Right lobe of liver (tissue), 6 donors: ENCODE measurements at regions not wholly inside any gene's neighbourhood (a gene's known extent, or its start where the extent isn't known, plus 50 kb on each side); places are given as distances from the start of the nearest gene placed in this dataset.

Experiments
- ATAC-seq, 4 donors: fragments of 200-7000 bp; cut with Tn5 transposase; one replicate each; pipeline ENCODE4 v1.9.1; 2020; ENCODE audit warnings: mild to moderate bottlenecking in 4 of 4, moderate library complexity in 4 of 4
- DNase-seq, 3 donors: peaks; one replicate each; pipeline ENCODE4 v3.0.0-alpha.2; 2020
- H3K27ac ChIP-seq, 3 donors: fragments of 200-600 bp; one replicate each; pipeline ENCODE4 v1.8.0; 2022
- H3K27me3 ChIP-seq, 2 donors: fragments of 200-600 bp; one replicate each; pipeline ENCODE4 v1.8.0; 2022
- H3K36me3 ChIP-seq, 4 donors: fragments of 200-600 bp; sonication (generic) in 1 of 4; one replicate each; pipeline versions ENCODE4 v1.5.1 to v1.8.0; 2017 to 2022; ENCODE audit warnings: control low read depth in 1 of 4
- H3K4me1 ChIP-seq, 4 donors: fragments of 200-600 bp; sonication (generic) in 1 of 4; one replicate each; pipeline versions ENCODE4 v1.5.1 to v1.8.0; 2017 to 2022; ENCODE audit warnings: control low read depth in 1 of 4
- H3K4me3 ChIP-seq, 3 donors: fragments of 200-600 bp; one replicate each; pipeline ENCODE4 v1.8.0; 2022
- H3K9me3 ChIP-seq, 4 donors: fragments of 200-600 bp; sonication (generic) in 1 of 4; one replicate each; pipeline versions ENCODE4 v1.5.1 to v1.8.0; 2017 to 2022; ENCODE audit warnings: control low read depth in 1 of 4
- CTCF ChIP-seq, 4 donors: fragments of 200-600 bp in 3 of 4; fragments of 450-650 bp in 1 of 4; IDR thresholded peaks; one replicate each; pipeline versions ENCODE4 v1.5.1 to v1.8.0; 2016 to 2022; ENCODE audit warnings: antibody characterized with exemption in 4 of 4, mild to moderate bottlenecking in 2 of 4
- POLR2A ChIP-seq: fragments of 450-650 bp; IDR thresholded peaks from one replicate; pipeline ENCODE4 v1.6.1; 2017; ENCODE audit warnings: antibody characterized with exemption, mild to moderate bottlenecking
- WGBS: methylation state at CpG from one replicate; pipeline ENCODE4 v1.1.6; 2018; ENCODE audit warnings: low coverage, low lambda C conversion rate; ENCODE audit not compliant: insufficient coverage; ENCODE audit errors: missing lambda C conversion rate; 5-methylcytosine and 5-hydroxymethylcytosine counted together
- intact Hi-C, 2 donors: fragments of 100-400 bp; cut with DNase I; formaldehyde crosslinking; loops; one replicate each; pipeline versions ENCODE4 v1.11.2 to v1.14.1; 2022
- donor health status: DM: no; HTN: yes; CAD: no.
- donor health status: DM: no; HTN: no; CAD: no.
- donor health status: DM: no; HTN: no; CAD: no.
- donor health status: DM: no; HTN: yes; CAD: no.
- donor health status: DM: no; HTN: yes; CAD: no.

DNA sequence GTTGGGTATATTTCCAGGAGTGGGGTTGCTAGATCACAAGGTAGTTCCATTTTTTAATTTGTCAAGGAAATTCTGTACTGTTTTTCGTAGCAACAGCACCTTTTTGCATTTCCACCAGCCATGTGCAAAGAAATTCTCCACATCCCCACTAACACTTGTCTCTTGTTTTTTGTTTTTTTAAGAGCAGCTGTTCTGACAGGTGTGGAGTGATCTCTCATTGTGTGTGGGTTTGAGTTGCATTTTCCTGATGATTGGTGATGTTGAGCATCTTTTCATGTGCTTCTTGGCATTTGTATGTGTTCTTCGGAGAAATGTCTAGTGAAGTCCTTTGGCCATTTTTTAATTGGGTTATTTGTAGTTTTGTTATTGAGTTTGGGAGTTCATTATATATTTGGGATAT lies 80.3 kb upstream of the PUDP start:
- Histone ChIP-seq H3K4me1 (no peaks in the 10 kb centered on the region), H3K27ac (no peak overlapping the region), H3K4me3 (no peak overlapping the region), H3K9me3 (no peaks in the 10 kb centered on the region), H3K27me3 (no peaks in the 10 kb centered on the region), H3K36me3 (no peaks in the 10 kb centered on the region)
- DNase-seq (no peak), ATAC-seq (no peak)
- WGBS, result 41% methylated on average over 2 of the region's 2 CpGs
- TF ChIP-seq CTCF (IDR thresholded peaks at IDR 0.05) (no peak), POLR2A (no peak)
- intact Hi-C loops, result no loop called here

GRCh38 chrX:7225338-7225737 lies 77.4 kb upstream of the PUDP start:
- intact Hi-C loops, result no loop called here

DNA sequence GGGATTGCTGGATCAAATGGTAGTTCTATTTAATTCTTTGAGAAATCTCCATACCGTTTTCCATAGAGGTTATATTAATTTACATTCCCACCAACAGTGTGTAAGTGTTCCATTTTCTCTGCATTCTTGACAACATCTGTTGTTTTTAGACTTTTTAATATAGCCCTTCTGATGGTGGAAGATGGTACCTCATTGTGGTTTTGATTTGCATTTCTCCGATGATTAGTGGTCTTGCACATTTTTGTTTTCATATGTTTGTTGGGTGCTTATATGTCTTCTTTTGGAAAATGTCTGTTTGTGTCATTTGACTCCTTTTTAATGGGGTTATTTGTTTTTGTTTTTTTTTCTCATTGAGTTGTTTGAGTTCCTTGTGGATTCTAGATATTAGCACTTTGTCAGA lies 75.3 kb upstream of the PUDP start:
- Histone ChIP-seq H3K4me1 (no peaks in the 10 kb centered on the region), H3K36me3 (no peaks in the 10 kb centered on the region), H3K27ac (no peak overlapping the region), H3K27me3 (no peaks in the 10 kb centered on the region), H3K4me3 (no peak overlapping the region), H3K9me3 (no peaks in the 10 kb centered on the region)
- no peak for ATAC-seq
- 86% methylated on average over 2 of the region's 2 CpGs for WGBS
- TF ChIP-seq POLR2A, result no peak
- TF ChIP-seq CTCF (IDR thresholded peaks at IDR 0.05), result no peak
- no peak for DNase-seq
- intact Hi-C loops, result no loop called here

More at GRCh38 chrX:7225338-7225737, 77.4 kb upstream of the PUDP start:
- TF ChIP-seq POLR2A (no peak), CTCF (IDR thresholded peaks at IDR 0.05) (no peak)
- Histone ChIP-seq H3K36me3 (no peaks in the 10 kb centered on the region), H3K4me1 (no peaks in the 10 kb centered on the region), H3K27ac (no peak overlapping the region), H3K4me3 (no peak overlapping the region), H3K27me3 (no peaks in the 10 kb centered on the region), H3K9me3 (no peaks in the 10 kb centered on the region)
- no peak for DNase-seq
- no peak for ATAC-seq
- WGBS, result 80% methylated on average over 1 of the region's 2 CpGs

DNA sequence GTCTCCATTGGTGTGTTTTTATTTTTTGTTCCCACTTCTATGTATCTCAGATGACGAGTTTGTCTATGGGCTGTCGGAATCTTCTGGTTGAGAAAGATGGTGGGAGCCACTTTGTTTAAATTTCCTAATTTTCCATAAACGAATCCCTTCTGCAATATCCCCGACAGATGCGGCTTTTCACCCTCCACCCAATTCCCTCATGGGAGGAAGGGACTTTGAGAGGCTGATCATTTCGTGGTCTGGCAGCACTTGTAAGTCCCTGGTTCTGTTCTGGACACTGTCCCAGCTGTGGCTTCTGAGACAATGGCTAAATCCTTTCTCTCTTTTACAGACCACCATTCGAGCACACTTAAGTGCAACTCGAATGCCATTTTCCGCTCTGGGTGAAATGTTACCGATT lies 72.2 kb upstream of the PUDP start:
- Histone ChIP-seq H3K27ac (no peak overlapping the region), H3K9me3 (no peaks in the 10 kb centered on the region), H3K4me3 (no peak overlapping the region), H3K36me3 (no peaks in the 10 kb centered on the region), H3K27me3 (no peaks in the 10 kb centered on the region), H3K4me1 (no peaks in the 10 kb centered on the region)
- 85% methylated on average over 6 of the region's 10 CpGs for WGBS
- no peak for TF ChIP-seq CTCF (IDR thresholded peaks at IDR 0.05)
- no peak for TF ChIP-seq POLR2A
- intact Hi-C loops, result no loop called here
- no peak for ATAC-seq
- DNase-seq, result no peak

DNA sequence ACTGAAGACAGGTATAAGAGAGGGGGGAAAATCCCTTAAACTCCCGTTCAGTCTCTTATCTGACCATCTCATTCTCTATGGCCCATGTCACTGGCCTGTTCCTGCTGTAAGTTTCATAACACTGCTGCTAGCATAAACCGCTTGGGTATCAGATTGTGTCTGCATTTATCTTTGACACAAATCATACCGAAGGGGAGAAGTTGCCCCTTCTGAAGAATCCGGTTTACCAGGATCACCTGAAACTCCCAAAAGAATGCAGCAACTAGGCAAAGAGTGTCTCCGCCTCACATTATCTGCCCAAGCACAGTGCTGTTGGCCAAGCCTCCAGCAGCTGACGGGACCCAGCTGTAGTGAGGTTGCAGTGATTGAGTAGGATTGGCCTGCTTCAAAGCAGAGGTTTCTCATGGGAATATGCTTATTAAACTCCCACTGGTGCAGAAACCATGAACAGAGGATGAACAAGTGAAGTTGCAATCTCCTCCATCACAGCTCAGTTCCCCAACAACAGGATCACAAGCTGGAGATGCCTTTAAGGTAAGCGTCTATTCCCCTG lies 71.3 kb upstream of the PUDP start:
- H3K36me3 ChIP-seq, result no peaks in the 10 kb centered on the region
- H3K9me3 ChIP-seq, result no peaks in the 10 kb centered on the region
- no peak for DNase-seq
- intact Hi-C loops, result no loop called here
- no peak for ATAC-seq
- no peak overlapping the region for H3K27ac ChIP-seq
- H3K4me3 ChIP-seq, result no peak overlapping the region
- H3K27me3 ChIP-seq, result no peaks in the 10 kb centered on the region
- TF ChIP-seq CTCF (IDR thresholded peaks at IDR 0.05) (no peak), POLR2A (no peak)
- H3K4me1 ChIP-seq, result no peaks in the 10 kb centered on the region
- WGBS, result 69% methylated on average over 2 of the region's 7 CpGs
